ENCODE measurements at regions not wholly inside any gene's neighbourhood (a gene's known extent, or its start where the extent isn't known, plus 50 kb on each side); places are given as distances from the start of the nearest gene placed in this dataset.
"Not testable (repeated sequence)": the region's sequence is repeated elsewhere in the genome, so short reads cannot be mapped to it uniquely, and the experiment has no call there.

DNA sequence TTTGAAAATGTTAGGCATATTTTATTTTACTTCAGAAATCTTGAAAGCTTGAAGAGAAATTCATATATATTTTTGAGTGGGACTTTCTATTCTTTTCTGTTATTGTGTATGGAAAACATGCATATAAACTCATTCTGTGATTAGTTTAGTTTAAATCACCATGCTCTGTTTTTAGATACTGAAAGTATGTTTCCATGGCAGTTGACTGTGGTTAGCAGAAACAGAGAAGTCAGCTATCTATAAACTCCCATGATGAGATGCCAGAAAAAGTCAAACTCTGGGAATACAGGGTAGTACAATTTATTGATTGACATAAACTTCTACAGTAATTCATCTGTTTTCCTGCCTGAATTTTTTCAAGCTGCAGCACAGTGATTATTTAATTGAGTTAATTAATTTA, 905.3 kb upstream of the VRK2 start:
- DNase-seq (ENCODE audit: low read depth in 2 of 3, low spot score in 1 of 3) = no peak

DNA sequence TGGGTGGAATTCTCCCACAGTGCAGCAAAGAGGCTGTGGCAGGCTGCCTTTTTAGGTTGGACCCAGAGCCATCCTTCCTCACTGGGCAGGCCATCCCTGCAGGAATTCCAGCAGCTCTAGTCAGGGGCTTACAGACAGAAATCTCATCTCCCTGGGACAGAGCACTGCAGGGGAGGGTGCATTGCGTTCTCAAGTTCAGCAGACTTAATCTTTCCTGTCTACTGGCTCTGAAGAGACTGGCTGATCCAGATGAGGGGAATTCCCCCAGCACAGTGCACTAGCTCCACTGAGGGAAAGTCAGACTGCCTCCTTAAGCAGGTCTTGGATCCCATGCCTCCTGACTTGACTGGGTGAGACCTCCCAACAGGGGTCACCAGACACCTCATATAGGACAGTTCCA, 899.7 kb upstream of the VRK2 start:
- DNase-seq (ENCODE audit: low read depth in 2 of 3, low spot score in 1 of 3) = no peak

DNA sequence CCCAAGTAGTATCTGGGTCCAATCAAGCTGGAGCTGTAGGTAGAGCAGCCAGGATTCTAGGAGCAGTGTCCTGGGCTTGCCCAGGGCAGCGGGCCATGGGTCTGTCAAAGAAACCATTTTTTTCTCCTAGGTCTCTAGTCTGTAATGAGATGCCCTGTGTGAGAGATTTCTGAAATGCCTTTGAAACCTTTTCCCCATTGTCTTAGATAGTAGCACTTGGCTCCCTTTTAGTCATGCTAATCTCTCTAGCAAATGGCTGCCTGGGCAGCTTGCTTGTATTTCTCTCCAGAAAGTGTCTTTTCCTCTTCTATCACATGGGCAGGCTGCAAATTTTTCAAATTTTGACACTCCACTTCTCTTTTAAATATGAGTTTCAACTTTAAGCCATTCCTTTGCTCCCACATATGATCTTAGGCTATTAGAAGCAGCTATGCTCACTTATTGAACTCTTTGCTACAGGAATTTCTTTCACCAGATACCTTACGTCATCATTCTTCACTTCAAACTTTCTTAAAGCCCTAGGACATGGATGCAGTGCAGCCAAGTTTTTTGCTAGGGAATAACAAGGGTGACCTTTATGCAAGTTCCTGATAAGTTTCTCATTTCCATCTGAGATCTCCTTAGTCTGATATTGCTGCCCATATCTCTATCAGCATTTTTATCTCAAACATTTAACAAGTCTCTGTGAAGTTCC, 890.2 kb upstream of the VRK2 start:
- no peak for DNase-seq (ENCODE audit: low read depth in 2 of 3, low spot score in 1 of 3)

DNA sequence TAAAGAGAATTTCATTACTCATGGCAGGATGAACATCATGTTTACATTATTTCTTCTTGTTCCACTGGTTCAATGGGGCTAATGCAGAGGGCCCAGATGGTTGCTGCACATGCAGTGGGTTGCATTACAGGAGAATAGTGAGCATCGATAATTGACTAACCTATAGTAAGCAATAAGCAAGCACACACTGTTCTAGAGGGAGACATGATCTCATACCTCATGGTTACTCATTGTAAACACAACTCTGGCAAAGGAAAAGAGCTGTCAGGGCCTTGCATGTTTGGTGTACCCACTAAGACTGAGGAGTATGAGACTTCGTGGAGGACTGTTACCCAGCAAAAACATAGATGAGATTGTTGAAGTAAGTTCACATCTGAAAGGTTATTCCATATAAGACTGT, 885.6 kb upstream of the VRK2 start:
- no peak for DNase-seq (ENCODE audit: low read depth in 2 of 3, low spot score in 1 of 3)

DNA sequence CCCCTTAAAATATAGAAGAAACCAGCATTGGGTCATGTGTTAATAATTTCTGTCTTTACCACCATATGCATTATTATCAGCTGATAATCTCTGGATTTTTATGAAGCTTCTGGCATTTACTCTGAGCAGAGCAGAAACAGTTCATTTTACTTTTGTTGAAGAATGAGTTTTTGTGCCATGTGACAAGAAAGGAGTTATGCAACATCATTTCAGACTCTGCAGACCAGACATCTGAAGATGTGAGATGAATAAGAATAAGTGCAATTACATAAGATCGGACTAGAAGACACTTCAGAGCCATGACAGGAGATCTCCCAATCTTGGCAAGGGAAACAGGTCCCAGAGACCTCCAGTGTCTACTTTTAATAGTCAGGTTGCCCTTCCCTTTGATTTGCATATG, 869.4 kb upstream of the VRK2 start:
- no peak for DNase-seq (ENCODE audit: low read depth in 2 of 3, low spot score in 1 of 3)

DNA sequence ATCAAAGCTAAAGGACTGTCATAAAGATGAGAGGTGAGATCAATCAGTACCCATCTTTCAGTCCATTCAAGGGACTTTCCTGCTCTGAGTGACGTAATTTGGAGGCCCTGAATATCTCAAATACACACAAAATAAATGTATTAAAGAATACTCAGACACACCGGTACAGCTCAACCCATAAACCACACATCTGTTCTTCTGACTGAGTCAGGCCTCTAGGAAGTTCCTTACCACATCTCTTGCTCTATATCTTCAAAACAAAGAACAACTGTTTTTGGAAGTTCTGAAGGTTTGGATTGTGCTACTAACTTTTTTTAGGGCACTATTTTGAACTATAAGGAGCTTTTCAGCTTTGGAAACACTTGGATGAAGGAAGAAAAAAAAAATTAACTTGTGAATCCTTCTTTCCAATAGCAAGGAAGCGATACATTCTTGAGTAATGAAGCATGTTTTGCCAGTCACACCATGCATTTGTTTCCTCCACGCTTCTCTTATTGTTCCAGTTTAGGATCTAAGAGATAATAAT, 866.5 kb upstream of the VRK2 start:
- DNase-seq (ENCODE audit: low read depth in 2 of 3, low spot score in 1 of 3) = no peak

DNA sequence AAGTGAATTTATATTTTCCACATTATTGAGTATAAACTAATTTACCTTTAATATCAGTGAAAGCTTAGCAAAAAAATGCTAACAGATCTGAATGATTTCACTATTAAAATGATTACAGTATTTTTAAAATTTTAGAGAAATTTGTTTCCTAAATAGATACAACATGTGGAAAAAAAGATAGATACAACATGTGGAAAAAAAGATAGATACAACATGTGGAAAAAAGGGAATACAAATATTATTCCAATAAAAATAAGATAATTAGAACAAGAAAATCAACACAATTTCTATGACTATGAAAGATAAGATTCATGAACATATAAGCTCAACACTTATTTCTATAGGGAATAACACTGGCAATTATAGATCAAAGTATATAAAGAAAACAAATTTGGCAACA, 865.9 kb upstream of the VRK2 start:
- no peak for DNase-seq (ENCODE audit: low read depth in 2 of 3, low spot score in 1 of 3)

DNA sequence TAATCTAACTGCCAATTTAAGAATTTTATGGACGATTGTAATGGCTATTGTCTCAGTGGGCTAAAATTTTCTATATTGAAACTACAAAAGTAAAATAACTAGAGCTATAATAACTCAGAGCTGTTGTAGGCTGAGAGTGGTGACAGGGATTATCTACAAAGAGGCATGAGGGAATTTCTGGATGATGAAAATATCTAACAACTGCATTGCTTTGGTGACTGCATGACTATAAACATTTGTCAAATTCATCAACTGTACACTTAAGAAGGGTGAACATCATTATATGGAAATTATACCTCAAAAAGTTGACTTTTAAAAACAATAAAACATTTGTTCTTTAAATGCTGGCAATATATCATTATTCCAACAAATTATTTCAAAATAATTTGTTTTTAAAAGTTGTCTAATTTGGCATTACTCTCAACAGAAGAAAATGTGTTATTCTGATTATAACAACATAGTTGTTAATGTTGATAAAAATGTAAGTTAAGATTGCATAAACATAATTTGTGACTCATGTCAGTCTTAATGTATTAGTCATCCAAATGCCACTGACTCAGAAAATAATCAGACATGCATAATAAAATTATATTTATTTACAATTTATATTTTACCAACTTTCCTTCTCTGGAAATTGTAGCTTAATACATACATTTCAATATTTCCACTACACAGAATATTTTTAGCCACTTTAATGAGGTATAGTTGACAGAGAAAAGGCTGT, 865.1 kb upstream of the VRK2 start:
- no peak for DNase-seq (ENCODE audit: low read depth in 2 of 3, low spot score in 1 of 3)

DNA sequence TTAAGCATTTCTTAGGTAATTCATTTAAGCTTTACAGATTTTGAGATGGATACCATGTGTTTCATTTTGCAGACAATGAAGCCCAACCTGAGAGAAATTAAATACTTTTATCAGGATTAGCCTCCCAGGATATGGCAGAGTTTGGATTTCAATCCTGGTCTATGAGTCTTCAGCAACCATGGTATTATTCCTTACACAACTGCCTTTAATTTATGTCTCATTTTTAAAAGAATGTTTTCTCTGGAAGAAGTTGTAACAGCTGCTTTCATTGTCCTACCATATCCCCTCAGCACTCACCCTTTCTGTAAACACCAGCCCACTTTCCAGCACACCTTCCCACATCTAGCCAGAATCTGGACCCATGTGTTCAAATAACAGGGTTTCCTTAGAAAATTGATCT, 863.7 kb upstream of the VRK2 start:
- DNase-seq (ENCODE audit: low read depth in 2 of 3, low spot score in 1 of 3) = no peak

DNA sequence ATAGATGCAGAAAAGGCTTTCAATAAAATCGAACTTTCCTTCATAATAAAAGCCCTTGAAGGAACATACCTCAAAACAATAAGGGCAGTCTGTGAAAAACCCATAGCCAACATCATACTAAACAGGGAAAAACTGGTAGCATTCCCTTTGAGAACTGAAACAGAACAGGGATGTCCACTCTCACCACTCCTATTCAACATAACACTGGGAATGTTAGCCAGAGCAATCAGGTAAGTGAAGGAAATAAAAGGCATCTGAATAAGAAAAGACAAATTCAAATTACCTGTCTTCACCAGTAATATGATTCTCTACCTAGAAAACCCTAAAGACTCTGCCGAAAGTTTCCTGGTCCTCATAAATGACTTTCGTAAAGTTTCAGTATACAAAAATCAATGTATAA, 861.0 kb upstream of the VRK2 start:
- no peak for DNase-seq (ENCODE audit: low read depth in 2 of 3, low spot score in 1 of 3)

DNA sequence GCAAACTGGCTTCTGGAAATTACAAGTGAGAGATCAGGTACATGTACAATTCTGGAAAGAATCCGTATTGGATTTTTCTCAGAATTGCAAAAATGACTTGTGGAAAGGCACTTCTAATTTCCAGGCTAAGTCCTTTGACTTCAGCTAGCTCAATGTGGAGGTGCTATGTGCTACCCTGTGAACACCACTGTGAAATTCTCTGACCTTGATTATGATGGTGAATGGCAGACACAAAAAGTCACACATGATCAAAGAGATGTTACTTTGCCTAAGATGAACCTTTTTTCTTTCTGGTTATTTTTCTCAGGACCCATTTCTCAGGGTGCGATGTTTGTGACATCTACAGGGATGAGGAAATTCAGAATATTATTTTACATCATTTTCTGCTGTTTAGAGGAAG, 856.6 kb upstream of the VRK2 start:
- no peak for DNase-seq (ENCODE audit: low read depth in 2 of 3, low spot score in 1 of 3)

DNA sequence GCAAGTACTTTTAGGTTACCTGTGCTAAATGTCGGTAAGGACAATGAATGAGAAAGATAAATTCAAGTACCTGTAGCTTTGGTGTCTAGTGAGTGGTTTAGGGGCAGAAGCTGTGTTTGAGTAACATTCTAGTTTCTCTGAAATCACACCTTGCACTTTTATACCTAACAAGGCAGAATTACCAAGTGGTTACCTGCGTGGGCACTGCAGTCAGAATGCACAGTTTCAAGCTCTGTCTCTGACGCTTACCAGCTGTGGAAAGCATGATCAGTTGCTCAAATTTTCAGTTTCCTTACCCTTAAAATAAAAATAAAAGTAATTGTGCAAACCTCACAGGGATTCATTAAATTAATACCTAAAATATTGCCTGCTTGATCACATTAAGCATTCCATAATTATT, 846.9 kb upstream of the VRK2 start:
- no peak for DNase-seq (ENCODE audit: low read depth in 2 of 3, low spot score in 1 of 3)

DNA sequence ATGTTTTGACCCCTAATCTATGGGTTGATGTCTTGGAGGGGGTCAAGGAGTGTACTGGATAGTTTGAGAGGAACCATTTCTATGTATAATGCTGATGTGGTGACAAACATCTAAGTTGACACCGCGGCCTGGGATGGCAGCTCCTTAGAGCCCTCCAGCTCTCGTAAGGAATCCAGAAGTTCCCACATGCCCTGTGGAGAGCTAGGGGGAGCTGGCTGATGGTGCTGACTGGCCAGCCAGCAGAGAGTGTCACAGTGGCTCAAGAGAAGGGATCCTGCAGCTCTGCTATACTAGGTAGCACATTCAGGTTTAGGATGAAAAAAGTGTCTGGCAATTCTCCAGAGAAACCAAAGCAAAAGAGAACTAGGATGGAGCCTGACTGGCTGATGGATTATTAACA, 842.2 kb upstream of the VRK2 start:
- no peak for DNase-seq (ENCODE audit: low read depth in 2 of 3, low spot score in 1 of 3)

DNA sequence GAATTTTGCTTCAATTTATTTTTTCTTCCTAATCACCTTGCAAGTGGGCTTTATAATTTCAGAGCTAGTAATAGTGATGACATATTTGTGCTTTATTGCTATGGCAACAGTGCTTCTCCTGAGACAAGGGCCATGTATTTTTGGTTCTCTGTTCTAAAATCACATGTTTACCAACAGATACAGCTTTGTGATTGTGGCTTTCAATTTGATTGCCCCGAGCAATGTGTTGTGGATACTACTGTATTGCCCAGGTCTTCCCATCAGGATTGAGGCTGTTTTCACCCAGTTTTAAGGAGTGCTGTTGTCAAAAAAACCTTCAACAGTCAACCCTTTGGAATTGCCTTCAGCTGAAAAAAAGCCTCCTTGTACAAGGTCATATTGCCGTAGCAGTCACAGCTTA, 841.4 kb upstream of the VRK2 start:
- no peak for DNase-seq (ENCODE audit: low read depth in 2 of 3, low spot score in 1 of 3)

DNA sequence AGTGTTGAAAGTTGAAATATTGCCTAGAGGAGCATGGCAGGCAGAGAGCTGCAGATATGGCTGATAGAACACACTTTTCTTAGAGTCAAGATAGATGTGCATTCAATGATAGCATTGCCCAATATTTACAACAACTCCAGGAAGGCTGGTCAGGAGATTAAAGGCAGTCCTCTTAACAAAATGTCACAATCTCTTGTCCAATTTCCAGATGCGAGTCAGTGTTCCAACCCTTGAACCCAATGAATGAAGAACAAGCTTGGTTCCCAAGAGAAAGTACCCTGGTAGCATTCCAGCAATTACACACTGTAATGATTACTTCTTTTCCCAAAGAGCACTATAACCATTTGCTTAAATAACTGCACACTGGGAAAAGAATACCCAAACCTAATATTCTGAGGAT, 839.4 kb upstream of the VRK2 start:
- no peak for DNase-seq (ENCODE audit: low read depth in 2 of 3, low spot score in 1 of 3)

DNA sequence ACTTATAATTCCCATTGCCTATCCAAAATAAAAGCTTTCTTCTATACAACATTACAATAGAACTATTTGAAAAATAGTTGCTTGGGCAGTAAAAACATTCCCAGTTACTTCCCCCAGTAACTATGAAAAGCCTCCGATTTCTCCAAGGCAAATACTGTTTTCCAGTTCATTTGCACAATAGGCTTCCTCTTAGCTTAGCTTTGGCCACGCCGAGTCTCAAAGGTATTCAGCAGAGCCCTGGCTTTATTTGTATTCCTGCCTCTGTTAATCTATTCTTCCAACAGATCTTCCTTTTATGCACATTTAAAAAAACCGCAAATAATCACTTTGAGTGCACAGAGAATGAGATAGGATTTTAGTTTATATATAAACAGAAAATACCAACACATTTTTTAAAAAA, 836.8 kb upstream of the VRK2 start:
- no peak for DNase-seq (ENCODE audit: low read depth in 2 of 3, low spot score in 1 of 3)

DNA sequence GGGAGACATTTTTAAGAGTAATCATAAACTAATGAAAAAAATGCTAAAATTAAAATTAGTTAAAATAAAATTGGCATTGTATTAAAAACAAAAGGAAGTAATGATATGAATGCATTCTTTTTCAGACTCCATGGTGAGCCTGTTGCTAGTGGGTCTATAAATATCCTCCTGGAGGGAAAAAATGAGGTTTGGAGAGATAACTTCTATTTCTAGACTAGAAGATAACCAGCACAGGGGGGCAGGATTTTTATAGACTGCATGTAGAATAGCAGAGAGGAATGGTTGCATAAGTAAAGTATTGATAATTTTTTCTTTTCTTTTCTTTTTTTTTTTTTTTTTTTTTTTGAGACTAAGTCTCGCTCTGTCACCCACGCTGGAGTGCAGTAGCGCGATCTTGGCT, 835.8 kb upstream of the VRK2 start:
- no peak for DNase-seq (ENCODE audit: low read depth in 2 of 3, low spot score in 1 of 3)

DNA sequence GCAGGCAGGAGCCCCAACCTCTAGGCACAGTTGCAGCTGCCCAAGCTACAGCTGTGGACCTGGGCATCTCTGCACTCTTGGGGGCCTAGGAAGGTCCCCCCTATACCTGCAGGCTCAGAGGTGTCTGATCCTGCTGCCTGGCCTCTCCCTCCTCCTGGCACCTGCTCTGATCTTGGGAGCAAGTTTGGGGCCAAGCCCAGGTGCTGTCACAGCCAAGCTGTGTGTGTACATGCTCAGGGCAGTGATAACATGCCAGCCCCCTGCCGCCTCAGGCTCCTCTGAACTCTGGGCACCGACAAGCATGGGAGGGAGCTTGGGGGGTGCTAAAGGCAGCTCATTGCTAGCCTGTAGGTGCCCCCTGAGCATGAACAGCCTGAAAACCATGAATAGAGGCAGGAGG, 829.6 kb upstream of the VRK2 start:
- no peak for DNase-seq (ENCODE audit: low read depth in 2 of 3, low spot score in 1 of 3)

DNA sequence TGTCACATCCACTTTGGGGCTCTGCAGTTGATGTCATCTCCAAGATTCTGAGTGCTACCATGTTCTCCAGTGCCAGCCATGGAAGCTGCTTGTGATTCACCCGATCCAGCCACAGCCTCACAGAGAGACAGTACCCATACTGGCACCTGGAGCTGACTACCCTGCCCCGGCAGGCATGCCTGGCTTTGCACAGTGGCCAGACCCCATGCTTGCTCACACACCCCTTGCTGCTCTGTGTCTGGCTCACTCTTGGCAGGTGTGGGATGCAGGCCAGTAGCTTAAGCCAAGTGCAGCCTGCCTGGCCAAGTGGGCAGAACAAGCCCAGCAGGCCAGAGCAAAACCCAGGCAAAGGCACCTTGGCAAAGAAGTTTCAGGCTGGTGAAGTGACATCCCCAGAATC, 828.4 kb upstream of the VRK2 start:
- DNase-seq (ENCODE audit: low read depth in 2 of 3, low spot score in 1 of 3) = no peak

DNA sequence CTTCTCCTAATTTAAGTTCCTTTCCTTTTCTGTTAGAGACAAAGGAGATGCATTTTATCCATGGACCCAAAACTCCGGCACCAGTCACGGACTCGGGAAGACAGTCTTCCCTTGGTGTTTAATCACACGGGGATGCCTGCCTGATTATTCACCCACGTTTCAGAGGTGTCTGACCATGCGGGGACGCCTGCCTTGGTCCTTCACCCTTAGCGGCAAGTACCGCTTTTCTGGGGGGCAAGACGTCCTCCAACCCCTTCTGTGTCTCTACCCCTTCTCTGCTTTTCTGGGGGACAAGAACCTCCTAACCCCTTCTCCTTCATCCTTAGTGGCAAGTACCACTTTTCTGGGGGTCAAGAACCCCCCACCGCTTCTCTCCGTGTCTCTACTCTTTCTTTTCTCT, 816.9 kb upstream of the VRK2 start:
- DNase-seq (ENCODE audit: low read depth in 2 of 3, low spot score in 1 of 3) = not testable (repeated sequence)

DNA sequence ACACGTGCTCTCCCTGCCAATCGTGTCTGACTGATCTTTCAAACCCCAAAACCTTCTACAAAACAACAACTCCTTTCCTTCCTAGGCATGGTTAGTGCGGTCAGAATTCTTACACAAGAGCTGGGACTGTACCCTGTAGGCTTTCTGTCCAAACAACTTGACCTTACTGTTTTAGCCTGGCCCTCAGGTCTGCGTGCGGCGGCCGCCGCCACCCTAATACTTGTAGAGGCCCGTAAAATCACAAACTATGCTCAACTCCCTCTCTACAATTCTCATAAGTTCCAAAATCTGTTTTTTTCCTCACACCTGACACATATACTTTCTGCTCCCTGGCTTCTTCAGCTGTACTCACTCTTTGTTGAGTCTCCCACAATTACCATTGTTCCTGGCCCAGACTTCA, 814.3 kb upstream of the VRK2 start:
- DNase-seq (ENCODE audit: low read depth in 2 of 3, low spot score in 1 of 3) = not testable (repeated sequence)

DNA sequence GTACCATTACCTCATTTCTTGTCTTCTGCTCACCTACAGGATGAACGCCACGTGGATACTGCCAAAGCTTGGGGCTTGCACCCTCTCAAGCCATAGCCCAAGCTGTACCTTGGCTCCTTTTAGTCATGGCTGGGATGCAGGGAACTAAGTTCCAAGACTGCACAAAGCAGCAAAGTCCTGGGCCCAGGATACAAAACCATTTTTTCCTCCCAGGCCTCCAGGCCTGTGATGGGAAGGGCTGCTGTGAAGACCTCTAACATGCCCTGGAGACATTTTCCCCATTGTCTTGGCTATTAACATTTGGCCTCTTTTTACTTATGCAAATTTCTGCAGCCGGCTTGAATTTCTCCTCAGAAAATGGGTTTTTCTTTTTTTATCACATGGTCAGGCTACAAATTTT, 795.1 kb upstream of the VRK2 start:
- not testable (repeated sequence) for DNase-seq (ENCODE audit: low read depth in 2 of 3, low spot score in 1 of 3)

DNA sequence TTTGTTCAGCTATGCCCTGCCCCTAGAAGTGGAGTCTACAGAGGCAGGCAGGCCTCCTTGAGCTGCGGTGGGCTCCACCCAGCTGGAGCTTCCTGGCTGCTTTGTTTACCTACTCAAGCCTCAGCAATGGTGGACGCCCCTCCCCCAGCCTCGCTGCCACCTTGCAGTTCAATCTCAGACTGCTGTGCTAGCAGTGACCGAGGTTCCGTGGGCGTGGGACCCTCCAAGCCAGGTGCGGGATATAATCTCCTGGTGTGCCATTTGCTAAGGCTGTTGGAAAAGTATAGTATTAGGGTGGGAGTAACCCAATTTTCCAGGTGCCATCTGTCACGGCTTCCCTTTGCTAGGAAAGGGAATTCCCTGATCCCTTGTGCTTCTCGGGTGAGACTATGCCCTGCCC, 770.2 kb upstream of the VRK2 start:
- not testable (repeated sequence) for DNase-seq (ENCODE audit: low read depth in 2 of 3, low spot score in 1 of 3)
